BJ (cell line): ENCODE measurements at regions not wholly inside any gene's neighbourhood (a gene's known extent, or its start where the extent isn't known, plus 50 kb on each side); places are given as distances from the start of the nearest gene placed in this dataset.

ENCODE experiments used
- CTCF ChIA-PET: fragments of 350-600 bp; formaldehyde crosslinking; extraction: SDS; loops from one replicate; lab custom pipeline; 2021; ENCODE audit warnings: antibody characterized with exemption, inconsistent platforms; lab: Yijun Ruan, JAX
- POLR2A ChIA-PET: fragments of 300-600 bp; sonication (Branson Sonifier 250); formaldehyde crosslinking; extraction: SDS; loops from one replicate; lab custom pipeline; 2021; ENCODE audit warnings: antibody characterized with exemption; lab: Charles Lee
- DNase-seq: peaks from one replicate; pipeline ENCODE4 v3.0.0-alpha.2; 2011; ENCODE audit warnings: low read depth
- H3K27me3 ChIP-seq: 2 replicates; pipeline ENCODE4 v1.6.0; 2011; ENCODE audit warnings: low read length; ENCODE audit not compliant: control insufficient read depth, insufficient read depth
- H3K36me3 ChIP-seq: 2 replicates; pipeline ENCODE4 v1.5.1; 2011; ENCODE audit warnings: low read length; ENCODE audit not compliant: control insufficient read depth, insufficient read depth
- H3K4me3 ChIP-seq: 2 replicates; pipeline ENCODE4 v1.5.1; 2011; ENCODE audit warnings: low read depth, mild to moderate bottlenecking, control low read depth, low read length
- TF ChIP-seq, protein P1 (sequence below): IDR thresholded peaks from 2 replicates; pipeline ENCODE4 v1.5.1; 2011; ENCODE audit warnings: low read depth, mild to moderate bottlenecking, control low read depth, inconsistent platforms, low read length, moderate library complexity; ENCODE audit not compliant: insufficient read depth

GRCh38 chr2:228819701-228820100 is 451.4 kb downstream of the PID1 start:
- Histone ChIP-seq H3K4me3 (no peak overlapping the region), H3K27me3 (no peaks in the 10 kb centered on the region), H3K36me3 (no peaks in the 10 kb centered on the region)
- CTCF ChIA-PET: interaction anchor here (0.9 kb wide), 1 partner anchor 13 kb away, joined by 3 read pairs; no protein-coding TSS in a partner anchor
- no peak for DNase-seq
- TF ChIP-seq, protein P1, sequence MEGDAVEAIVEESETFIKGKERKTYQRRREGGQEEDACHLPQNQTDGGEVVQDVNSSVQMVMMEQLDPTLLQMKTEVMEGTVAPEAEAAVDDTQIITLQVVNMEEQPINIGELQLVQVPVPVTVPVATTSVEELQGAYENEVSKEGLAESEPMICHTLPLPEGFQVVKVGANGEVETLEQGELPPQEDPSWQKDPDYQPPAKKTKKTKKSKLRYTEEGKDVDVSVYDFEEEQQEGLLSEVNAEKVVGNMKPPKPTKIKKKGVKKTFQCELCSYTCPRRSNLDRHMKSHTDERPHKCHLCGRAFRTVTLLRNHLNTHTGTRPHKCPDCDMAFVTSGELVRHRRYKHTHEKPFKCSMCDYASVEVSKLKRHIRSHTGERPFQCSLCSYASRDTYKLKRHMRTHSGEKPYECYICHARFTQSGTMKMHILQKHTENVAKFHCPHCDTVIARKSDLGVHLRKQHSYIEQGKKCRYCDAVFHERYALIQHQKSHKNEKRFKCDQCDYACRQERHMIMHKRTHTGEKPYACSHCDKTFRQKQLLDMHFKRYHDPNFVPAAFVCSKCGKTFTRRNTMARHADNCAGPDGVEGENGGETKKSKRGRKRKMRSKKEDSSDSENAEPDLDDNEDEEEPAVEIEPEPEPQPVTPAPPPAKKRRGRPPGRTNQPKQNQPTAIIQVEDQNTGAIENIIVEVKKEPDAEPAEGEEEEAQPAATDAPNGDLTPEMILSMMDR: no peak
- POLR2A ChIA-PET: no interaction called here

DNA sequence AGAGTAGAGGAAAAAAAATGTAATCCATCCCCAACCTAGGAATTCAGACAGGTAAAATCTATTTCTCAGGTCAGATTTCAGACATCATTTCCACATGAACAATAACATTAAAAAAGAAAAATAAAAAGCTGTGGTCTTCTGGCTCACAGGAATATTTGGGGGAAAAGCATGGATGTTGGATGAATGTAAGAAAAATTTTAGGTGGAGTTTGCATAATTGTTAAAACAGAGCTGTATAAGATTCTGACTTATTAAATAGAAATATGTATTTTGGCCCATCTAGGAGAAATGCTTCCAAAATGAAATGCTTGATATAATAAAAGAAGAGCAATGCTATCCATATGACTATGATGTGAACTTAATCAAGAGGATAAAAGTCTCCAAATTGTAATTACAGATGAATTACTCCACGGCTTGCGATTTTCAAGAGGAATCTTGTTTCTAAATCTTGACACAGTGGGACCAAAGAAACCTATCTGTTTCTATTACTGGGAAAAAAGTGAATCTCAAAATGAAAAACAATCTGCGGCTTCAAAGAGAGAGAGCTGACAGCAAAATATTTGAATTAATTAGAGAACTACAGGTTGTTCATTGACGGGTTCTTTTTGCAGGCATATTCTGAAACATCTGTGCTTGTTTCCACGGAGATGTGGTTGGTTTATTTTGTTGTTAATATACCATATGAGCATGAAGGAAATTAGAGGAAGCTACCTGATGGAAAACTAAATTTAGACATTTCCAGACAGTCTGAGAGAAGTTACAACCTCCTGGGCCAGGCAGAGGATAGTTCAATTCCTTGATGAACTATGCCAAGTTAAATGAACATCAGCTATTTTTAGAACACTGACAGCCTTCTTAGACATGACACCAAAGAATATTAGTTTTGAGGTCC is 468.7 kb downstream of the PID1 start:
- ChIA-PET POLR2A (no interaction called here), CTCF (interaction anchor here (0.6 kb wide), 1 partner anchor 280 kb away, joined by 3 read pairs; no protein-coding TSS in a partner anchor)
- Histone ChIP-seq H3K4me3 (no peak overlapping the region), H3K27me3 (no peaks in the 10 kb centered on the region), H3K36me3 (no peaks in the 10 kb centered on the region)
- DNase-seq: no peak
- TF ChIP-seq, protein P1: no peak

GRCh38 chr2:228801451-228801850 is 469.6 kb downstream of the PID1 start:
- Histone ChIP-seq H3K27me3 (no peaks in the 10 kb centered on the region), H3K36me3 (no peaks in the 10 kb centered on the region), H3K4me3 (no peak overlapping the region)
- CTCF ChIA-PET: interaction anchor here (1.2 kb wide), 1 partner anchor 11 kb away, joined by 4 read pairs; no protein-coding TSS in a partner anchor
- POLR2A ChIA-PET: no interaction called here
- DNase-seq: no peak
- TF ChIP-seq, protein P1: no peak

- TF ChIP-seq, protein P1: no peak
- POLR2A ChIA-PET: no interaction called here
- H3K36me3 ChIP-seq: no peaks in the 10 kb centered on the region
- CTCF ChIA-PET: no interaction called here
- DNase-seq: no peak
- no peaks in the 10 kb centered on the region for H3K27me3 ChIP-seq
- no peak overlapping the region for H3K4me3 ChIP-seq
Observed at GRCh38 chr2:228799208-228799588, 471.9 kb downstream of the PID1 start.

DNA sequence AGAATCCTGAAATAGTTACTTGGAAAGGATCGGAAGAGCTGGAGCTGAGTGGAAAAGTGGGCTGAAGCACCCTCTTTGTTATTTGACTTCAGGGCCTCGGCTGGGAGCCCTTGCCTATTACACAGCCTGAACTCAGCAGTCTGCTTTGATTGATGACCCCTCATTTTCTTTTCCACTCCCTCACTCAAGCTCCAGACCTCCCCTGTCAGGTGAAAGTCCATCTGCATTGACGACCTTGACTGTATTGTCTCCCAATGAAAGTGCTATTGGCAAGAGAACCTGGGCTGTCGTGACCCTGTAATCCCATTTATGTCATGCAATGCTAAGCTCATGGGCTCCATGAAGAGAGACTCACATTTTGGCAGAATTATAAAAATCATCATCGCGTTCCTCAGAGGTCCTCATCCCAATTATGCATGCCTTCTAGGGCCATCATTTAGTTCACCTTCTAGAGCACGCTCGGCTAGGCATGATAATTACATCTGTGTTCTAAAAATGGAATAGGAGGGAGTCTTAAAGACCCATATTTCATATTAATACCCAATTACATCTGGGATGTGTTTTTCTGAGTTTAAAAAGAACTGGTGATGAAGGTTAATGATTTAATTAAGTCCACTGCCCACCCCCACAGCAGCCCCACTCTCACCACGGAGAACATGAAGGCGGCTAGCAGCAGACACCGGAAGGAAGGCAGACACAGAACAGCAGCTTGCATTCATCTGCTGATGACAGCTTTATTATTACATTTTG is 472.5 kb downstream of the PID1 start:
- ChIA-PET POLR2A (no interaction called here), CTCF (no interaction called here)
- DNase-seq: no peak
- Histone ChIP-seq H3K27me3 (no peaks in the 10 kb centered on the region), H3K36me3 (no peaks in the 10 kb centered on the region), H3K4me3 (no peak overlapping the region)
- TF ChIP-seq, protein P1: no peak
